ENCODE measurements at regions not wholly inside any gene's neighbourhood (a gene's known extent, or its start where the extent isn't known, plus 50 kb on each side); places are given as distances from the start of the nearest gene placed in this dataset.

GRCh38 chr7:116438267-116438666, 61.3 kb upstream of the CAV2 start:
- DNase-seq (ENCODE audit: low read depth) = no peak
- Histone ChIP-seq H3K4me3 (ENCODE audit: low read depth, low read length) (no peak overlapping the region), H3K36me3 (ENCODE audit: control insufficient read depth, insufficient read depth, low read length) (no peaks in the 10 kb centered on the region), H3K27me3 (ENCODE audit: control insufficient read depth, insufficient read depth, low read length) (no peaks in the 10 kb centered on the region)
- CTCF ChIA-PET = interaction anchor here (0.7 to 2.3 kb wide), 4 partner anchors 62 to 150 kb away, joined by 3 to 11 read pairs (median 7); no protein-coding TSS in a partner anchor
- POLR2A ChIA-PET = interaction anchor here (0.6 kb wide), 1 partner anchor 133 kb away, joined by 3 read pairs; no protein-coding TSS in a partner anchor
- 0 out of 2 replicates have a peak, but pooled peaks have one; percentile 13 for TF ChIP-seq CTCF (IDR thresholded peaks at IDR 0.05; ENCODE audit: insufficient read depth, low read depth, low read length)

GRCh38 chr7:116439005-116439404, 60.5 kb upstream of the CAV2 start:
- POLR2A ChIA-PET = no interaction called here
- CTCF ChIA-PET = interaction anchor here (2.2 kb wide), 1 partner anchor 87 kb away, joined by 11 read pairs; no protein-coding TSS in a partner anchor

GRCh38 chr7:116439841-116440549, 59.5 kb upstream of the CAV2 start:
- no peak for TF ChIP-seq CTCF (IDR thresholded peaks at IDR 0.05; ENCODE audit: insufficient read depth, low read depth, low read length)
- Histone ChIP-seq H3K4me3 (ENCODE audit: low read depth, low read length) (no peak overlapping the region), H3K36me3 (ENCODE audit: control insufficient read depth, insufficient read depth, low read length) (no peaks in the 10 kb centered on the region), H3K27me3 (ENCODE audit: control insufficient read depth, insufficient read depth, low read length) (no peaks in the 10 kb centered on the region)
- no peak for DNase-seq (ENCODE audit: low read depth)
- CTCF ChIA-PET = interaction anchor here (0.6 to 3.2 kb wide), 5 partner anchors 59 to 519 kb away, joined by 3 to 25 read pairs (median 4); partner anchors contain the start of genes CAV1 and CAV2
- POLR2A ChIA-PET = no interaction called here

More at GRCh38 chr7:116439005-116439404, 60.5 kb upstream of the CAV2 start:
- Histone ChIP-seq H3K4me3 (ENCODE audit: low read depth, low read length) (no peak overlapping the region), H3K36me3 (ENCODE audit: control insufficient read depth, insufficient read depth, low read length) (no peaks in the 10 kb centered on the region), H3K27me3 (ENCODE audit: control insufficient read depth, insufficient read depth, low read length) (no peaks in the 10 kb centered on the region)
- DNase-seq (ENCODE audit: low read depth) = no peak
- no peak for TF ChIP-seq CTCF (IDR thresholded peaks at IDR 0.05; ENCODE audit: insufficient read depth, low read depth, low read length)

GRCh38 chr7:116441534-116441933, 58.0 kb upstream of the CAV2 start:
- CTCF ChIA-PET = interaction anchor here (1.4 to 3.2 kb wide), 6 partner anchors 58 to 182 kb away, joined by 3 to 25 read pairs (median 6); partner anchors contain the start of genes CAV1 and CAV2
- TF ChIP-seq CTCF (IDR thresholded peaks at IDR 0.05; ENCODE audit: insufficient read depth, low read depth, low read length) = no peak
- Histone ChIP-seq H3K4me3 (ENCODE audit: low read depth, low read length) (no peak overlapping the region), H3K36me3 (ENCODE audit: control insufficient read depth, insufficient read depth, low read length) (no peaks in the 10 kb centered on the region), H3K27me3 (ENCODE audit: control insufficient read depth, insufficient read depth, low read length) (no peaks in the 10 kb centered on the region)
- DNase-seq (ENCODE audit: low read depth) = peak; percentile 52
- POLR2A ChIA-PET = no interaction called here

GRCh38 chr7:116443101-116443523, 56.4 kb upstream of the CAV2 start:
- Histone ChIP-seq H3K36me3 (ENCODE audit: control insufficient read depth, insufficient read depth, low read length) (no peaks in the 10 kb centered on the region), H3K4me3 (ENCODE audit: low read depth, low read length) (no peak overlapping the region), H3K27me3 (ENCODE audit: control insufficient read depth, insufficient read depth, low read length) (no peaks in the 10 kb centered on the region)
- DNase-seq (ENCODE audit: low read depth) = peak; percentile 81
- ChIA-PET POLR2A (interaction anchor here (0.6 to 0.9 kb wide), 2 partner anchors 79 to 83 kb away, joined by 3 read pairs; no protein-coding TSS in a partner anchor), CTCF (interaction anchor here (1.5 to 3.2 kb wide), 4 partner anchors 52 to 184 kb away, joined by 4 to 25 read pairs (median 8); partner anchors contain the start of gene CAV1)
- TF ChIP-seq CTCF (IDR thresholded peaks at IDR 0.05; ENCODE audit: insufficient read depth, low read depth, low read length) = no peak
